ENCODE measurements at regions not wholly inside any gene's neighbourhood (a gene's known extent, or its start where the extent isn't known, plus 50 kb on each side); places are given as distances from the start of the nearest gene placed in this dataset.
A peak's percentile ranks its signal among the peaks of the same experiment; 100 is the strongest.

GRCh38 chr11:70510106-70510505 is 111.8 kb downstream of the CTTN start:
- no peak for TF ChIP-seq CTCF (IDR thresholded peaks at IDR 0.05; ENCODE audit: insufficient read depth, low read depth, low read length, missing control alignments)
- DNase-seq (ENCODE audit: low read depth): no peak
- H3K4me3 ChIP-seq (ENCODE audit: low read length): no peak overlapping the region

GRCh38 chr11:70510571-70510970 is 112.2 kb downstream of the CTTN start:
- no peak for DNase-seq (ENCODE audit: low read depth)
- no peak overlapping the region for H3K4me3 ChIP-seq (ENCODE audit: low read length)
- TF ChIP-seq CTCF (IDR thresholded peaks at IDR 0.05; ENCODE audit: insufficient read depth, low read depth, low read length, missing control alignments): no peak

GRCh38 chr11:70511345-70511744 is 113.0 kb downstream of the CTTN start:
- no peak for DNase-seq (ENCODE audit: low read depth)
- no peak overlapping the region for H3K4me3 ChIP-seq (ENCODE audit: low read length)
- TF ChIP-seq CTCF (IDR thresholded peaks at IDR 0.05; ENCODE audit: insufficient read depth, low read depth, low read length, missing control alignments): no peak

- no peak for DNase-seq (ENCODE audit: low read depth)
- TF ChIP-seq CTCF (IDR thresholded peaks at IDR 0.05; ENCODE audit: insufficient read depth, low read depth, low read length, missing control alignments): no peak
- no peak overlapping the region for H3K4me3 ChIP-seq (ENCODE audit: low read length)
Measured at GRCh38 chr11:70512716-70513115, 114.4 kb downstream of the CTTN start.

- no peak for TF ChIP-seq CTCF (IDR thresholded peaks at IDR 0.05; ENCODE audit: insufficient read depth, low read depth, low read length, missing control alignments)
- no peak for DNase-seq (ENCODE audit: low read depth)
- no peak overlapping the region for H3K4me3 ChIP-seq (ENCODE audit: low read length)
Measured at GRCh38 chr11:70517203-70517602, 118.9 kb downstream of the CTTN start.

GRCh38 chr11:70517988-70518907 is 119.9 kb downstream of the CTTN start:
- DNase-seq (ENCODE audit: low read depth): peak; percentile 53
- no peak for TF ChIP-seq CTCF (IDR thresholded peaks at IDR 0.05; ENCODE audit: insufficient read depth, low read depth, low read length, missing control alignments)
- no peak overlapping the region for H3K4me3 ChIP-seq (ENCODE audit: low read length)

GRCh38 chr11:70519117-70519516 is 120.8 kb downstream of the CTTN start:
- H3K4me3 ChIP-seq (ENCODE audit: low read length): no peak overlapping the region
- no peak for TF ChIP-seq CTCF (IDR thresholded peaks at IDR 0.05; ENCODE audit: insufficient read depth, low read depth, low read length, missing control alignments)
- DNase-seq (ENCODE audit: low read depth): no peak

Data from epithelial cell of esophagus (primary cell).